Amniotic epithelial cell (primary cell): ENCODE measurements at regions not wholly inside any gene's neighbourhood (a gene's known extent, or its start where the extent isn't known, plus 50 kb on each side); places are given as distances from the start of the nearest gene placed in this dataset.

Source experiments
- DNase-seq: peaks from one replicate; pipeline ENCODE4 v3.0.0-alpha.2; 2010; ENCODE audit warnings: low read depth

GRCh38 chr3:193850084-193850619, 257.1 kb downstream of the OPA1 start:
- no peak for DNase-seq

DNA sequence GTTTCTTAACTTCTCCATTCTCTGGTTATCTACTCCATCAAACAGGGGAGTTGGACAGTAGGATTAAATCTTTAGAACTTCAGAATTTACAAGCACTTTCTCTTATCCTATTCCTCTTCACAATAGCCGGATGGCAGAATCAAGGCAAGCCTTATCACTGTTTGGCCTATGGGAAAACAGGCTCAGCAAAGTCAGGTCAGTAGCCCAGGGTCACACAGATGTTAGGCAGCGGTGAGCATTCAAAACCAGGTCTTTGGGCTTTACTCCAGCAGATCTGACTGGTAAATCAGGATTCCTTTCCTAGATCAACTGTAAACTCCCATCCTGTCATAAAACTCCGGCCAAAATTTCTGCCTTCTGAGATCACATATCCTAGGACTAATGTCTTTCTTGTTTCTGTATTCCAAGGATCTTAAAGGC, 258.4 kb downstream of the OPA1 start:
- DNase-seq: no peak

- no peak for DNase-seq
Measured at GRCh38 chr3:193851941-193852674, 259.1 kb downstream of the OPA1 start.

GRCh38 chr3:193852901-193853300, 259.9 kb downstream of the OPA1 start:
- DNase-seq: no peak

DNA sequence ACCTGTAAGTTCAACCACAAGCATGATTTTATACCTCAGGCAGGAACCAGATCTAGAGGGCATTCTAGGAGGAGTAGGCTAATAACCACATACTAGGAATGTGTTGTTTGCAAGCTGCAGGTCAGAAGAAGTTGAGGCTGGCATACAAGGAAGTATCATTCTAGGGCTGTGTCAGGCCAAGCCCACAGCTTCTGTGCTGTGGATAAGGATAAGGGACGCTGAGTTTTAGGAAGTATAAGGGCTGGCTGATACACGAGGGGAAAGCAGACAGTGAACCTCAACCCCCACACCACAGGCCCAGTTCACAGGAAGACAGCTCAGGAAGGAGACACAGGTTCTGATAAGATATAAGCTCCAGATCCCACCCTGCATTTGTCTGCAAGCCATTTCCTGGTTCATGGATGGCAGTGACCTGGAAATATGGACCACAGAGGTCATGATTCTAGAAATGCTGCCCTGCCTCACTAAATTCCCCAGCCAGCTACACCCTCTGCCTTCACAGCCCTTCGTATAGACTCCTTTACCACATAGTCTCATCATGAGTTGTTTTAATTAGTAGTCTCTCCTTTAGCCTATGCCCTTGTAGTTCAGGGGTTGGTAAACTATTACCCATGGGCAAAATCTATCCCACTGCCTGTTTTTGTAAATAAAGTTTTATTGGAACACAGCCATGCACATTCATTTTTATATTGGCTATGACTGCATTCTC, 260.7 kb downstream of the OPA1 start:
- DNase-seq: no peak

DNA sequence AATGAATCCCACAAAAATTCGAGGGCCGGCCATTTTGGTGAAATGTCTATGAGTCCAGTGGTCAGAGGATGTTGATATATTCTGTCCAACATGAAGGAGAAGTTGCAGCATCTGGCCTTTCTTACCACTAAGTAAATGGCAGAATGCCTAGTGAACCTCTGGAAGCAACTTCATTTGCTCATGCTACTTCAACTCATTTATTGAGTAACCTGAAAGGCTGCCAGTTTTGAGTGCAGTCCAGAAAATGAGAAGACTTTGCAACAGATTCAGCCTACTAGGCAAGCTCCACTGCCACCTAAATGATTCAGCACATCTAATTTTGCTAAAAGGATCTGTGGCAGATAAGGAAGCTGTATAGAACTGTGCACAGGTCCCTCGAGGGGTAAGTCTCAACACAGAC, 265.0 kb downstream of the OPA1 start:
- peak; percentile 99 for DNase-seq

- DNase-seq: no peak
Measured at GRCh38 chr3:193859195-193859594, 266.2 kb downstream of the OPA1 start.

- DNase-seq: no peak
Measured at GRCh38 chr3:193861012-193861411, 268.0 kb downstream of the OPA1 start.

DNA sequence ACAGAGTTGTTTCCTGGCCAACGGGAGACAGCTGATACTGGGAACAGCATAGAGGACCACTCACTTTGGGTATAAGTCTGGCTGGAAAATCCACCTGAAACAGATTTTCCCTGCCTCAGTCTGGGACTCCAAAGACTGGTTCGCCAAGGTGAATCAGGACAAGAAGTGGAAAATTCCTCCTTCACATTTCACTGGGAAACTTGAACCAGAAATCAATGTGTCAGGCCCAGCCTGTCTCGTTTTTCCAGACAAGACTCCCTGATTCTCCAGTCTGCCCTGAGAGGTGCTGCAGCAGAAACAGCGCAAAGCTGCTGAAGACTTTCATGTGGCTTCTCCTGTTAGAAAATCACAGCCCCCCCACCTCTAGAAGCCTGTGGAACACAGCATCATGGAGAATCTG, 269.8 kb downstream of the OPA1 start:
- DNase-seq: no peak

DNA sequence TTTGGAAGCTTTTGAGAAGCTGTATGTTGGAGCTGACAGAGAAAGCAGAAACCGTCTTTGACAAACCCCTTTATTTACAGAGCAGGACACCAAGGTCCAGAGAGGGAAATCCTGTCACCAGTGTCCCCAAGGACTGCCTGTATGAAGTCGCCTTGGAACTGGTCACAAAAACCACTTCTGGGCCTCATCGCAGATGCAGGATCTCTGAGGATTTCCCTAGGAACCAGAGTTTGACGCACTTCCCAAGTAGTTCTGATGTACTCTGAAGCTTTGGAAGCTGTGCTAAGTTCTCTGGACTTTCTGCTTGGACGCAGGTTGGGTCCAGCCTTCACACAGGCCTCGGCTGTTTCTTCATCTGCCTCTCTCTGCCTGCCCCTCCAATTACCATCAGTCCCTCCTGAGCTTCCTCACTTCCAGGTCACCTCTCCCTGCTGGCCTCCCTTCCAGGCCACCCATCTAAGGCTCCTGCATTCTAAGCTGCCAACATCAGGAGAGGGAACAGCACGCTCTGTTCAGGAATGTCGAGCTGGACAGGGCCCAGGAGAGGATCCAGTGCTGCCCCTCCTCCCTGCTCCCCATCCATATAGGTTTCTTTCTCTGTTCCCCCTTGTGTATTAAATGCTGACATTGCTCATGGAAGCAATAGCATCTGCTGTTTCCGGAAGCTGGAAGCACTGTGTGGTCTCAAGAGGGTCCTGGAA, 270.8 kb downstream of the OPA1 start:
- DNase-seq: peak; percentile 29

GRCh38 chr3:193865339-193865738, 270.6 kb upstream of the HES1 start:
- no peak for DNase-seq

GRCh38 chr3:193865896-193866480, 270.0 kb upstream of the HES1 start:
- no peak for DNase-seq

- DNase-seq: no peak
Measured at GRCh38 chr3:193868590-193868989, 267.4 kb upstream of the HES1 start.

- DNase-seq: peak; percentile 78
Measured at GRCh38 chr3:193869221-193870201, 266.4 kb upstream of the HES1 start.

GRCh38 chr3:193870376-193871219, 265.4 kb upstream of the HES1 start:
- no peak for DNase-seq

DNA sequence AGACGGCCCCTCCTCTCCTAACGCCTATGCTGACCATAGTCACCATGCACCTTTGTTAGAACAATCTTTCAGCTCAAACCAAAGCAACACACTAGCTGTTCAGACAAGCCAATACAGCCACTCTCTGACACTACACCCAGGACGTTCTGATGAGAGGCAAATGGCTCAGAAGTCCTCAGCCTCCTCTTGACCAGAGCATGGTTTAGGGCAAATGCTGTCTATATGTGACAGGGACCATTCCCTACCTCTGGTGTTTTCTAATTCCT, 264.8 kb upstream of the HES1 start:
- DNase-seq: no peak

- peak; percentile 93 for DNase-seq
Measured at GRCh38 chr3:193872265-193872753, 263.6 kb upstream of the HES1 start.

DNA sequence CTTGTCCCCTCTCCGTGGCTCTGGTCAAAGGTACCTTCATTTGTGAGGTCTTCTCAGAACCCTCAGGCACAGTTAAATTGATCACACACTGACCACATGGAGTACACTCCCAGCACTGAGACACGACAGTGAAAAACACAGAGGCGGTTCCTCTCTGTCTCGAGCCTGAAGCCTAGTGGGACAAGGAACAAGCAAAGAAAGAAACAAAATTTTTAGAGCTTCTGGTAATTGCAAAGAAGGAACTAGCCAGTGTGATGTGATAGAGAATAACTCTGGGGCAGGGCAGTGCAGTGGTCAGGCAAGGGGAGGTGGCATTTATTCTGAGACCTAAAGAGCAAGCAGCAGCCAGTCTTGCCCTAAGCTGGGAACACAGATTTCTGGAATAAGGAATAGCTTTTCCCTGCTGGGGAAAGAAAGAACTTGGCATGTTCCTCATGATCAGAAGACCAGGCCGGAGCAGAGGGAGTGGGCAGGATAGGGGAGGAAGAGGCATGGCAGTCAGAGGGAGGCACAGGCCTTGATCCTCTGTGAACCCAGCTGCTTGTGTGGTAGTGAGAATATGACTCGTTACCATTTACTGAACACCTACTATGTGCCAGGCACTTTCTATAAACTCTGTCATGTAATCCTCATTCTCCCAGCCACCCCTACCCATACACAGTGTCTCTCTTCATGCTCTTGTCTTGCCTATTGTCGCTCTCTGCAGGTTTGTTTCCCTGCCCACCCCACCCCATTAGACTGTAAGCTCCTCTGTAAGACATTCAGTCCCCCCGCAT, 262.3 kb upstream of the HES1 start:
- DNase-seq: no peak

GRCh38 chr3:193874512-193874911, 261.4 kb upstream of the HES1 start:
- DNase-seq: no peak
